HL-60 (cell line): ENCODE measurements at regions not wholly inside any gene's neighbourhood (a gene's known extent, or its start where the extent isn't known, plus 50 kb on each side); places are given as distances from the start of the nearest gene placed in this dataset.

Source experiments
- DNase-seq, 2 experiments: peaks; one replicate each; pipeline ENCODE4 v3.0.0-alpha.2; 2010 to 2020; ENCODE audit warnings: low read depth in 1 of 2, low spot score in 1 of 2
- H3K27ac ChIP-seq: fragments of 250-450 bp; sonication (Bioruptor Pico); replicated peaks from 2 replicates; pipeline ENCODE4 v1.5.1; 2020; ENCODE audit warnings: mild to moderate bottlenecking, moderate library complexity
- H3K27me3 ChIP-seq: fragments of 250-450 bp; sonication (Bioruptor Pico); 2 replicates; pipeline ENCODE4 v1.5.1; 2021; ENCODE audit warnings: mild to moderate bottlenecking, moderate library complexity; ENCODE audit not compliant: insufficient read depth, poor library complexity, severe bottlenecking
- H3K4me3 ChIP-seq: replicated peaks from 2 replicates; pipeline ENCODE4 v1.5.1; 2011; ENCODE audit warnings: mild to moderate bottlenecking, control low read depth, low read length; ENCODE audit not compliant: insufficient read depth
- CTCF ChIP-seq: IDR thresholded peaks from one replicate; pipeline ENCODE4 v1.5.1; 2011; ENCODE audit warnings: low read length, control low read depth, inconsistent platforms; ENCODE audit not compliant: insufficient read depth
- GABPA ChIP-seq: IDR thresholded peaks from 2 replicates; pipeline ENCODE4 v1.6.1; 2012; ENCODE audit warnings: low read depth
- POLR2AphosphoS5 ChIP-seq: IDR thresholded peaks from 2 replicates; pipeline ENCODE4 v1.6.1; 2012; ENCODE audit warnings: low read depth
- SPI1 ChIP-seq: IDR thresholded peaks from 2 replicates; pipeline ENCODE4 v1.6.1; 2012; ENCODE audit warnings: low read depth, mild to moderate bottlenecking, borderline replicate concordance
- TF ChIP-seq, protein P1 (sequence below): IDR thresholded peaks from 2 replicates; pipeline ENCODE4 v1.6.1; 2012; ENCODE audit warnings: low read depth; ENCODE audit not compliant: insufficient replicate concordance

DNA sequence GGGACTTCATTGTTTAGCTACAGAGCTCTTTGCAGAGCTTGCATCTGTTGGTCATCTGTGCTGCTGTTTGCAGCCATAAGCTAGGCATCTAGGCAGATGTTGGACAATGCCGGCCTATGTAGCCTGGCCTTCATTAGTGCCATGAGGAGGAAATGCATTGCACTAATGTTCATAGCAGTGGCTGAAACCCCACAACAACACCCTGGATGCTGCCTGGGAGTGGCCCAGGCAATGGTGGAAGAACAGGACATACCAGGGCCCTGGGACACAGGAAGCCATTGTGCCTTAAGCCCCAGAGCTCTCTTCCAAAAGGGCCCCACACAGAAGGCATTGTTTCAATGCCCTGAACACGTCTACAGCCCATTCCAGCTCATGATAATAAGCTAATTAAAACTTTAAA, 131.5 kb upstream of the LYZL1 start:
- Histone ChIP-seq H3K27ac (no peak overlapping the region), H3K4me3 (no peak overlapping the region), H3K27me3 (no peaks in the 10 kb centered on the region)
- TF ChIP-seq GABPA (no peak), POLR2AphosphoS5 (no peak), CTCF (no peak), SPI1 (no peak)
- TF ChIP-seq, protein P1, sequence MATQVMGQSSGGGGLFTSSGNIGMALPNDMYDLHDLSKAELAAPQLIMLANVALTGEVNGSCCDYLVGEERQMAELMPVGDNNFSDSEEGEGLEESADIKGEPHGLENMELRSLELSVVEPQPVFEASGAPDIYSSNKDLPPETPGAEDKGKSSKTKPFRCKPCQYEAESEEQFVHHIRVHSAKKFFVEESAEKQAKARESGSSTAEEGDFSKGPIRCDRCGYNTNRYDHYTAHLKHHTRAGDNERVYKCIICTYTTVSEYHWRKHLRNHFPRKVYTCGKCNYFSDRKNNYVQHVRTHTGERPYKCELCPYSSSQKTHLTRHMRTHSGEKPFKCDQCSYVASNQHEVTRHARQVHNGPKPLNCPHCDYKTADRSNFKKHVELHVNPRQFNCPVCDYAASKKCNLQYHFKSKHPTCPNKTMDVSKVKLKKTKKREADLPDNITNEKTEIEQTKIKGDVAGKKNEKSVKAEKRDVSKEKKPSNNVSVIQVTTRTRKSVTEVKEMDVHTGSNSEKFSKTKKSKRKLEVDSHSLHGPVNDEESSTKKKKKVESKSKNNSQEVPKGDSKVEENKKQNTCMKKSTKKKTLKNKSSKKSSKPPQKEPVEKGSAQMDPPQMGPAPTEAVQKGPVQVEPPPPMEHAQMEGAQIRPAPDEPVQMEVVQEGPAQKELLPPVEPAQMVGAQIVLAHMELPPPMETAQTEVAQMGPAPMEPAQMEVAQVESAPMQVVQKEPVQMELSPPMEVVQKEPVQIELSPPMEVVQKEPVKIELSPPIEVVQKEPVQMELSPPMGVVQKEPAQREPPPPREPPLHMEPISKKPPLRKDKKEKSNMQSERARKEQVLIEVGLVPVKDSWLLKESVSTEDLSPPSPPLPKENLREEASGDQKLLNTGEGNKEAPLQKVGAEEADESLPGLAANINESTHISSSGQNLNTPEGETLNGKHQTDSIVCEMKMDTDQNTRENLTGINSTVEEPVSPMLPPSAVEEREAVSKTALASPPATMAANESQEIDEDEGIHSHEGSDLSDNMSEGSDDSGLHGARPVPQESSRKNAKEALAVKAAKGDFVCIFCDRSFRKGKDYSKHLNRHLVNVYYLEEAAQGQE: no peak
- DNase-seq: no peak

GRCh38 chr10:29158066-29158465, 130.8 kb upstream of the LYZL1 start:
- Histone ChIP-seq H3K27ac (no peak overlapping the region), H3K4me3 (no peak overlapping the region), H3K27me3 (no peaks in the 10 kb centered on the region)
- TF ChIP-seq POLR2AphosphoS5 (no peak), GABPA (no peak), CTCF (no peak), SPI1 (no peak)
- TF ChIP-seq, protein P1: no peak
- DNase-seq: no peak

DNA sequence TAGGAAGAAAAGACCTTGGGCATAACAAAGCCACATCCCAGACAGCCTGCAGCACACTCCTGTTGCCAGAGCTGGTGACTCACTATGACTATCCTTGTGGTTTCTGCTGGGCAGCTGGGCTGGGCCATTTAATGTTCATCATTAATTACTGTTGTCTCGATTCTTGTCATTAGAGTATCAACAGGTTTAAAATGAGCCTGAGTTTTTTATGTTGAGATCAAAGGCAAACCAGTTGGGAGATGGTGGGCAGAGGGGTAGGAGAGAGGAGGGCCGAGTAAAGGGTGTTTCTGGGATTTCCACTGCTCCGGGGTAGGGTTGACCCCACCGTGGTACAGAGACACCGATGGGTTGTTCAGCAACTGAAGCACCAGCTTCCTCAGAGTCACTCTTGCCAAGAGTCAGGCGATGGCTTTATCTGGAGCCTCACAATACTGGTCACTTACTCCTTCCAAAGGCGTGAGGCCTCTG, 128.7 kb upstream of the LYZL1 start:
- TF ChIP-seq POLR2AphosphoS5 (no peak), CTCF (no peak), GABPA (no peak)
- TF ChIP-seq, protein P1: no peak
- DNase-seq: no peak
- H3K27me3 ChIP-seq: no peaks in the 10 kb centered on the region
- H3K27ac ChIP-seq: no peak overlapping the region
- no peak overlapping the region for H3K4me3 ChIP-seq
